Activated naive CD8-positive, alpha-beta T cell treated with anti-CD3 and anti-CD28 coated beads, Interleukin-2, amount 10 ng/mL, durations not matched to agents 7 days and 5 days (primary cell): ENCODE measurements at regions not wholly inside any gene's neighbourhood (a gene's known extent, or its start where the extent isn't known, plus 50 kb on each side); places are given as distances from the start of the nearest gene placed in this dataset.
A peak's percentile ranks its signal among the peaks of the same experiment; 100 is the strongest.

Experiments
- ATAC-seq: fragments of 150-1000 bp; cut with Tn5 transposase; one replicate; pipeline ENCODE4 v1.10.0; 2021; ENCODE audit warnings: low read depth, moderate library complexity
- POLR2A ChIA-PET: fragments of 350-600 bp; sonication (Branson Sonifier 250); formaldehyde crosslinking; loops from one replicate; lab custom pipeline; 2021; ENCODE audit warnings: antibody characterized with exemption; lab: Charles Lee
- DNase-seq: peaks from one replicate; pipeline ENCODE4 v3.0.0; 2021
- H3K27ac Mint-ChIP-seq: one replicate; pipeline ENCODE4 v1.8.0; 2022; ENCODE audit warnings: mild to moderate bottlenecking, mixed read lengths
- H3K27me3 Mint-ChIP-seq: one replicate; pipeline ENCODE4 v1.8.0; 2022; ENCODE audit warnings: mild to moderate bottlenecking, moderate library complexity, mixed read lengths
- H3K36me3 Mint-ChIP-seq: one replicate; pipeline ENCODE4 v1.8.0; 2021; ENCODE audit warnings: mild to moderate bottlenecking, mixed read lengths
- H3K4me1 Mint-ChIP-seq: one replicate; pipeline ENCODE4 v1.8.0; 2021; ENCODE audit warnings: mixed read lengths
- H3K4me3 Mint-ChIP-seq: one replicate; pipeline ENCODE4 v1.8.0; 2022; ENCODE audit warnings: mild to moderate bottlenecking, moderate library complexity, mixed read lengths
- H3K9me3 Mint-ChIP-seq: one replicate; pipeline ENCODE4 v1.8.0; 2021; ENCODE audit warnings: mixed read lengths

- ATAC-seq (no peak), DNase-seq (no peak)
- Mint-ChIP-seq H3K27me3 (no peaks in the 10 kb centered on the region), H3K36me3 (peaks cover 33% of the 10 kb centered on the region), H3K9me3 (peaks cover 21% of the 10 kb centered on the region), H3K27ac (no peak overlapping the region), H3K4me3 (no peak overlapping the region), H3K4me1 (peaks cover 13% of the 10 kb centered on the region)
- POLR2A ChIA-PET, result no interaction called here
These were observed 457.8 kb downstream of the PTPRC start for GRCh38 chr1:199096591-199096990.

GRCh38 chr1:199098468-199098867 is 459.6 kb downstream of the PTPRC start:
- H3K36me3 Mint-ChIP-seq, result peaks cover 33% of the 10 kb centered on the region
- H3K9me3 Mint-ChIP-seq, result peaks cover 21% of the 10 kb centered on the region
- POLR2A ChIA-PET, result no interaction called here
- no peak for ATAC-seq
- H3K4me3 Mint-ChIP-seq, result no peak overlapping the region
- no peak overlapping the region for H3K27ac Mint-ChIP-seq
- peaks cover 17% of the 10 kb centered on the region for H3K4me1 Mint-ChIP-seq
- no peaks in the 10 kb centered on the region for H3K27me3 Mint-ChIP-seq
- DNase-seq, result no peak

GRCh38 chr1:199101139-199101538 is 462.3 kb downstream of the PTPRC start:
- DNase-seq (no peak), ATAC-seq (no peak)
- H3K9me3 Mint-ChIP-seq, result peaks cover 20% of the 10 kb centered on the region
- POLR2A ChIA-PET, result no interaction called here
- peak overlapping the region; percentile 13 for H3K27ac Mint-ChIP-seq
- peaks cover 37% of the 10 kb centered on the region for H3K36me3 Mint-ChIP-seq
- no peak overlapping the region for H3K4me3 Mint-ChIP-seq
- H3K4me1 Mint-ChIP-seq, result peaks cover 11% of the 10 kb centered on the region
- no peaks in the 10 kb centered on the region for H3K27me3 Mint-ChIP-seq

- no peak overlapping the region for H3K27ac Mint-ChIP-seq
- H3K4me3 Mint-ChIP-seq, result no peak overlapping the region
- peaks cover 23% of the 10 kb centered on the region for H3K9me3 Mint-ChIP-seq
- DNase-seq (no peak), ATAC-seq (no peak)
- POLR2A ChIA-PET, result no interaction called here
- peaks cover 11% of the 10 kb centered on the region for H3K4me1 Mint-ChIP-seq
- H3K36me3 Mint-ChIP-seq, result peaks cover 40% of the 10 kb centered on the region
- H3K27me3 Mint-ChIP-seq, result no peaks in the 10 kb centered on the region
These were observed 462.8 kb downstream of the PTPRC start for GRCh38 chr1:199101635-199102034.

- DNase-seq, result no peak
These were observed 463.4 kb downstream of the PTPRC start for GRCh38 chr1:199102239-199102638.

GRCh38 chr1:199109160-199109559 is 470.3 kb downstream of the PTPRC start:
- DNase-seq (no peak), ATAC-seq (no peak)
- Mint-ChIP-seq H3K27ac (no peak overlapping the region), H3K4me3 (no peak overlapping the region), H3K36me3 (peaks cover 28% of the 10 kb centered on the region), H3K27me3 (no peaks in the 10 kb centered on the region), H3K4me1 (peaks cover 7% of the 10 kb centered on the region), H3K9me3 (peaks cover 19% of the 10 kb centered on the region)
- POLR2A ChIA-PET, result no interaction called here

More at GRCh38 chr1:199102239-199102638, 463.4 kb downstream of the PTPRC start:
- no peak overlapping the region for H3K27ac Mint-ChIP-seq
- peaks cover 11% of the 10 kb centered on the region for H3K4me1 Mint-ChIP-seq
- POLR2A ChIA-PET, result no interaction called here
- no peak overlapping the region for H3K4me3 Mint-ChIP-seq
- peaks cover 21% of the 10 kb centered on the region for H3K9me3 Mint-ChIP-seq
- H3K36me3 Mint-ChIP-seq, result peaks cover 39% of the 10 kb centered on the region
- ATAC-seq, result no peak
- no peaks in the 10 kb centered on the region for H3K27me3 Mint-ChIP-seq

- peaks cover 7% of the 10 kb centered on the region for H3K4me1 Mint-ChIP-seq
- no peaks in the 10 kb centered on the region for H3K27me3 Mint-ChIP-seq
- DNase-seq (no peak), ATAC-seq (no peak)
- no peak overlapping the region for H3K4me3 Mint-ChIP-seq
- POLR2A ChIA-PET, result interaction anchor here (1.3 to 2.6 kb wide), 2 partner anchors 70 to 176 kb away, joined by 8 to 14 read pairs; no protein-coding TSS in a partner anchor
- H3K9me3 Mint-ChIP-seq, result peaks cover 10% of the 10 kb centered on the region
- no peak overlapping the region for H3K27ac Mint-ChIP-seq
- peaks cover 8% of the 10 kb centered on the region for H3K36me3 Mint-ChIP-seq
These were observed 473.5 kb downstream of the PTPRC start for GRCh38 chr1:199112365-199112764.

- POLR2A ChIA-PET, result interaction anchor here (1.3 to 2.6 kb wide), 2 partner anchors 71 to 177 kb away, joined by 8 to 14 read pairs; no protein-coding TSS in a partner anchor
- DNase-seq (peak; percentile 67), ATAC-seq (peak; percentile 67)
- Mint-ChIP-seq H3K27me3 (no peaks in the 10 kb centered on the region), H3K36me3 (peaks cover 8% of the 10 kb centered on the region), H3K27ac (no peak overlapping the region), H3K9me3 (peaks cover 9% of the 10 kb centered on the region), H3K4me3 (no peak overlapping the region), H3K4me1 (peaks cover 7% of the 10 kb centered on the region)
These were observed 474.5 kb downstream of the PTPRC start for GRCh38 chr1:199113265-199113869.

- Mint-ChIP-seq H3K27ac (no peak overlapping the region), H3K4me3 (no peak overlapping the region), H3K9me3 (peaks cover 4% of the 10 kb centered on the region), H3K27me3 (no peaks in the 10 kb centered on the region), H3K4me1 (peaks cover 7% of the 10 kb centered on the region), H3K36me3 (peaks cover 2% of the 10 kb centered on the region)
- ATAC-seq (no peak), DNase-seq (no peak)
- POLR2A ChIA-PET, result no interaction called here
These were observed 477.6 kb downstream of the PTPRC start for GRCh38 chr1:199116488-199116887.

- Mint-ChIP-seq H3K27me3 (no peaks in the 10 kb centered on the region), H3K4me1 (peaks cover 8% of the 10 kb centered on the region)
These were observed 482.2 kb downstream of the PTPRC start for GRCh38 chr1:199121047-199121446.

GRCh38 chr1:199122085-199122484 is 483.2 kb downstream of the PTPRC start:
- H3K27me3 Mint-ChIP-seq, result peaks cover under 1% of the 10 kb centered on the region
- POLR2A ChIA-PET, result no interaction called here
- DNase-seq (no peak), ATAC-seq (no peak)
- no peak overlapping the region for H3K27ac Mint-ChIP-seq
- no peak overlapping the region for H3K4me3 Mint-ChIP-seq
- H3K36me3 Mint-ChIP-seq, result peaks cover 1% of the 10 kb centered on the region
- peaks cover 8% of the 10 kb centered on the region for H3K4me1 Mint-ChIP-seq
- H3K9me3 Mint-ChIP-seq, result peaks cover 2% of the 10 kb centered on the region

More at GRCh38 chr1:199121047-199121446, 482.2 kb downstream of the PTPRC start:
- no peak overlapping the region for H3K4me3 Mint-ChIP-seq
- no peak overlapping the region for H3K27ac Mint-ChIP-seq
- peaks cover 3% of the 10 kb centered on the region for H3K9me3 Mint-ChIP-seq
- no peak for ATAC-seq
- POLR2A ChIA-PET, result no interaction called here
- H3K36me3 Mint-ChIP-seq, result peaks cover 1% of the 10 kb centered on the region
- DNase-seq, result no peak

GRCh38 chr1:199122532-199123311 is 483.9 kb downstream of the PTPRC start:
- peaks cover 2% of the 10 kb centered on the region for H3K9me3 Mint-ChIP-seq
- POLR2A ChIA-PET, result no interaction called here
- H3K36me3 Mint-ChIP-seq, result peaks cover 1% of the 10 kb centered on the region
- H3K4me3 Mint-ChIP-seq, result no peak overlapping the region
- H3K4me1 Mint-ChIP-seq, result peaks cover 8% of the 10 kb centered on the region
- H3K27me3 Mint-ChIP-seq, result peaks cover 4% of the 10 kb centered on the region
- no peak for DNase-seq
- ATAC-seq, result no peak
- no peak overlapping the region for H3K27ac Mint-ChIP-seq

GRCh38 chr1:199123615-199124014 is 484.8 kb downstream of the PTPRC start:
- DNase-seq, result no peak
- POLR2A ChIA-PET, result no interaction called here

GRCh38 chr1:199124351-199124750 is 485.5 kb downstream of the PTPRC start:
- Mint-ChIP-seq H3K27ac (no peak overlapping the region), H3K9me3 (peaks cover 2% of the 10 kb centered on the region), H3K36me3 (peaks cover 1% of the 10 kb centered on the region), H3K27me3 (peaks cover 7% of the 10 kb centered on the region), H3K4me1 (peaks cover 8% of the 10 kb centered on the region), H3K4me3 (no peak overlapping the region)
- POLR2A ChIA-PET, result no interaction called here
- DNase-seq (no peak), ATAC-seq (no peak)

More at GRCh38 chr1:199123615-199124014, 484.8 kb downstream of the PTPRC start:
- H3K4me3 Mint-ChIP-seq, result no peak overlapping the region
- ATAC-seq, result no peak
- peaks cover 7% of the 10 kb centered on the region for H3K27me3 Mint-ChIP-seq
- peaks cover 1% of the 10 kb centered on the region for H3K36me3 Mint-ChIP-seq
- no peak overlapping the region for H3K27ac Mint-ChIP-seq
- peaks cover 2% of the 10 kb centered on the region for H3K9me3 Mint-ChIP-seq
- peaks cover 8% of the 10 kb centered on the region for H3K4me1 Mint-ChIP-seq
